Mononuclear cell (primary cell): ENCODE measurements at regions not wholly inside any gene's neighbourhood (a gene's known extent, or its start where the extent isn't known, plus 50 kb on each side); places are given as distances from the start of the nearest gene placed in this dataset.
"Not testable (repeated sequence)": the region's sequence is repeated elsewhere in the genome, so short reads cannot be mapped to it uniquely, and the experiment has no call there.

Source experiments
- H3K27me3 ChIP-seq: 2 replicates; pipeline ENCODE4 v1.6.0; 2011; ENCODE audit warnings: low read length, control low read depth; ENCODE audit not compliant: insufficient read depth
- H3K4me1 ChIP-seq: 2 replicates; pipeline ENCODE4 v1.5.1; 2011; ENCODE audit warnings: mild to moderate bottlenecking, low read length, control low read depth; ENCODE audit not compliant: insufficient read depth
- H3K4me3 ChIP-seq: 2 replicates; pipeline ENCODE4 v1.5.1; 2011; ENCODE audit warnings: mild to moderate bottlenecking, low read length, moderate library complexity
- H3K9me3 ChIP-seq: 2 replicates; pipeline ENCODE4 v1.5.1; 2011; ENCODE audit warnings: low read depth, mild to moderate bottlenecking, control low read depth, low read length

GRCh38 chr16:17930280-17930679, 406.3 kb downstream of the NPIPA8 start:
- H3K4me1 ChIP-seq: no peaks in the 10 kb centered on the region
- H3K9me3 ChIP-seq: no peaks in the 10 kb centered on the region
- H3K4me3 ChIP-seq: no peak overlapping the region
- no peaks in the 10 kb centered on the region for H3K27me3 ChIP-seq

- Histone ChIP-seq H3K4me3 (no peak overlapping the region), H3K4me1 (no peaks in the 10 kb centered on the region), H3K9me3 (no peaks in the 10 kb centered on the region), H3K27me3 (no peaks in the 10 kb centered on the region)
These were observed 409.6 kb downstream of the NPIPA8 start for GRCh38 chr16:17926866-17927399.

- no peaks in the 10 kb centered on the region for H3K4me1 ChIP-seq
- H3K4me3 ChIP-seq: no peak overlapping the region
- no peaks in the 10 kb centered on the region for H3K27me3 ChIP-seq
- H3K9me3 ChIP-seq: no peaks in the 10 kb centered on the region
These were observed 410.1 kb downstream of the NPIPA8 start for GRCh38 chr16:17926461-17926860.

GRCh38 chr16:17925761-17926160, 410.8 kb downstream of the NPIPA8 start:
- Histone ChIP-seq H3K27me3 (no peaks in the 10 kb centered on the region), H3K9me3 (no peaks in the 10 kb centered on the region), H3K4me3 (no peak overlapping the region), H3K4me1 (no peaks in the 10 kb centered on the region)

- Histone ChIP-seq H3K27me3 (no peaks in the 10 kb centered on the region), H3K4me3 (no peak overlapping the region), H3K4me1 (no peaks in the 10 kb centered on the region), H3K9me3 (no peaks in the 10 kb centered on the region)
These were observed 415.1 kb downstream of the NPIPA8 start for GRCh38 chr16:17921357-17921978.

- no peak overlapping the region for H3K4me3 ChIP-seq
- no peaks in the 10 kb centered on the region for H3K9me3 ChIP-seq
- no peaks in the 10 kb centered on the region for H3K4me1 ChIP-seq
- no peaks in the 10 kb centered on the region for H3K27me3 ChIP-seq
These were observed 419.1 kb downstream of the NPIPA8 start for GRCh38 chr16:17917316-17918019.

GRCh38 chr16:17915791-17916190, 420.7 kb downstream of the NPIPA8 start:
- Histone ChIP-seq H3K4me1 (no peaks in the 10 kb centered on the region), H3K27me3 (no peaks in the 10 kb centered on the region), H3K9me3 (no peaks in the 10 kb centered on the region), H3K4me3 (no peak overlapping the region)

- Histone ChIP-seq H3K4me3 (no peak overlapping the region), H3K9me3 (no peaks in the 10 kb centered on the region), H3K27me3 (no peaks in the 10 kb centered on the region), H3K4me1 (no peaks in the 10 kb centered on the region)
These were observed 422.4 kb downstream of the NPIPA8 start for GRCh38 chr16:17914168-17914567.

- not testable (repeated sequence) for H3K4me1 ChIP-seq, H3K27me3 ChIP-seq, H3K4me3 ChIP-seq, H3K9me3 ChIP-seq
These were observed 425.0 kb downstream of the NPIPA8 start for GRCh38 chr16:17911578-17911977.

- H3K4me3 ChIP-seq, H3K9me3 ChIP-seq, H3K4me1 ChIP-seq, H3K27me3 ChIP-seq: not testable (repeated sequence)
These were observed 429.9 kb downstream of the NPIPA8 start for GRCh38 chr16:17906626-17907025.

- H3K4me1 ChIP-seq: no peaks in the 10 kb centered on the region
- H3K9me3 ChIP-seq: no peaks in the 10 kb centered on the region
- H3K27me3 ChIP-seq: no peaks in the 10 kb centered on the region
- H3K4me3 ChIP-seq: no peak overlapping the region
These were observed 430.5 kb upstream of the XYLT1 start for GRCh38 chr16:17901309-17901708.

GRCh38 chr16:17899141-17899540, 428.4 kb upstream of the XYLT1 start:
- Histone ChIP-seq H3K4me3 (no peak overlapping the region), H3K27me3 (no peaks in the 10 kb centered on the region), H3K4me1 (no peaks in the 10 kb centered on the region), H3K9me3 (no peaks in the 10 kb centered on the region)

- no peaks in the 10 kb centered on the region for H3K4me1 ChIP-seq
- no peak overlapping the region for H3K4me3 ChIP-seq
- no peaks in the 10 kb centered on the region for H3K27me3 ChIP-seq
- H3K9me3 ChIP-seq: no peaks in the 10 kb centered on the region
These were observed 417.2 kb upstream of the XYLT1 start for GRCh38 chr16:17887963-17888362.

- Histone ChIP-seq H3K4me3 (no peak overlapping the region), H3K9me3 (no peaks in the 10 kb centered on the region), H3K4me1 (no peaks in the 10 kb centered on the region), H3K27me3 (no peaks in the 10 kb centered on the region)
These were observed 415.0 kb upstream of the XYLT1 start for GRCh38 chr16:17885659-17886207.

GRCh38 chr16:17877821-17878360, 407.1 kb upstream of the XYLT1 start:
- Histone ChIP-seq H3K27me3 (no peaks in the 10 kb centered on the region), H3K4me1 (no peaks in the 10 kb centered on the region), H3K9me3 (no peaks in the 10 kb centered on the region), H3K4me3 (no peak overlapping the region)
